Keratinocyte (primary cell): ENCODE measurements at regions not wholly inside any gene's neighbourhood (a gene's known extent, or its start where the extent isn't known, plus 50 kb on each side); places are given as distances from the start of the nearest gene placed in this dataset.

ENCODE experiments used
- DNase-seq: peaks from one replicate; pipeline ENCODE4 v3.0.0-alpha.2; 2011; ENCODE audit warnings: low read depth, missing footprints, low spot score
- FAIRE-seq: peaks from 2 replicates; lab custom pipeline; 2011; peaks lifted over from hg19 to GRCh38; lab: Jason Lieb, UNC
- H2AFZ ChIP-seq: 2 replicates; pipeline ENCODE4 v1.6.0; 2012; ENCODE audit warnings: low read length, control low read depth, inconsistent platforms; ENCODE audit not compliant: control insufficient read depth
- H3K27ac ChIP-seq: 2 replicates; pipeline ENCODE4 v1.5.1; 2011; ENCODE audit warnings: low read length; ENCODE audit not compliant: control insufficient read depth, insufficient read depth
- H3K27me3 ChIP-seq: 3 replicates; pipeline ENCODE4 v1.6.0; 2011; ENCODE audit warnings: low read length; ENCODE audit not compliant: control insufficient read depth, insufficient read depth; ENCODE audit errors: extremely low read depth
- H3K36me3 ChIP-seq, 2 experiments: 2 replicates in 1 of 2; 3 replicates in 1 of 2; pipeline ENCODE4 v1.5.1; 2011; ENCODE audit warnings: low read length in 2 of 2, mild to moderate bottlenecking in 1 of 2; ENCODE audit not compliant: control insufficient read depth in 2 of 2, insufficient read depth in 2 of 2; ENCODE audit errors: extremely low read depth in 1 of 2
- H3K4me1 ChIP-seq: 3 replicates; pipeline ENCODE4 v1.5.1; 2011; ENCODE audit warnings: low read length; ENCODE audit not compliant: control insufficient read depth, insufficient read depth; ENCODE audit errors: extremely low read depth
- H3K4me2 ChIP-seq: 3 replicates; pipeline ENCODE4 v1.6.0; 2011; ENCODE audit warnings: low read depth, low read length; ENCODE audit not compliant: control insufficient read depth, insufficient read depth; ENCODE audit errors: extremely low read depth
- H3K4me3 ChIP-seq, 3 experiments: fragments of 200-600 bp in 1 of 3; sonication (generic) in 1 of 3; 2 replicates in 2 of 3; 3 replicates in 1 of 3; pipeline ENCODE4 v1.5.1; 2011 to 2016; ENCODE audit warnings: low read length in 3 of 3, mild to moderate bottlenecking in 3 of 3, control low read depth in 2 of 3, inconsistent platforms in 1 of 3, low read depth in 1 of 3, mixed read lengths in 1 of 3, mixed run types in 1 of 3, moderate library complexity in 1 of 3; ENCODE audit not compliant: control insufficient read depth in 2 of 3, insufficient read depth in 2 of 3; ENCODE audit errors: extremely low read depth in 1 of 3
- H3K79me2 ChIP-seq: 2 replicates; pipeline ENCODE4 v1.6.0; 2012; ENCODE audit warnings: low read length; ENCODE audit not compliant: control insufficient read depth, insufficient read depth
- H3K9ac ChIP-seq: 3 replicates; pipeline ENCODE4 v1.6.0; 2011; ENCODE audit warnings: low read length; ENCODE audit not compliant: control insufficient read depth, insufficient read depth; ENCODE audit errors: extremely low read depth
- H3K9me1 ChIP-seq: 3 replicates; pipeline ENCODE4 v1.6.0; 2011; ENCODE audit warnings: low read length; ENCODE audit not compliant: control insufficient read depth, insufficient read depth; ENCODE audit errors: extremely low read depth
- H3K9me3 ChIP-seq: 2 replicates; pipeline ENCODE4 v1.5.1; 2012; ENCODE audit warnings: low read depth, low read length; ENCODE audit not compliant: control insufficient read depth
- H4K20me1 ChIP-seq: 3 replicates; pipeline ENCODE4 v1.6.0; 2011; ENCODE audit warnings: low read length; ENCODE audit not compliant: control insufficient read depth, insufficient read depth; ENCODE audit errors: extremely low read depth
- CTCF ChIP-seq, 3 experiments: IDR thresholded peaks in 1 of 3; conservative IDR thresholded peaks in 1 of 3; optimal IDR thresholded peaks in 1 of 3; 2 replicates in 2 of 3; 3 replicates in 1 of 3; pipeline versions ENCODE3 to v1.5.1; 2011; ENCODE audit warnings: low read length in 3 of 3, mild to moderate bottlenecking in 3 of 3, moderate library complexity in 2 of 3, control low read depth in 1 of 3, inconsistent platforms in 1 of 3; ENCODE audit not compliant: insufficient read depth in 2 of 3; ENCODE audit errors: extremely low read depth in 1 of 3
- EZH2 ChIP-seq: IDR thresholded peaks from one replicate; pipeline ENCODE4 v1.6.1; 2012; ENCODE audit warnings: inconsistent platforms, mild to moderate bottlenecking, low read length, moderate library complexity
- dilution Hi-C: fragments of 300-500 bp; cut with MboI; formaldehyde crosslinking; loops from one replicate; pipeline ENCODE4 v1.7.0; 2020; ENCODE audit warnings: low sequenced_read_pairs; ENCODE audit not compliant: extremely low pct_ligation_motif_present

GRCh38 chr11:134794192-134794591 lies 382.1 kb upstream of the B3GAT1 start:
- FAIRE-seq = no peak
- Histone ChIP-seq H3K9me3 (no peaks in the 10 kb centered on the region), H3K9me1 (no peaks in the 10 kb centered on the region), H3K27ac (no peak overlapping the region), H3K27me3 (no peaks in the 10 kb centered on the region), H3K9ac (no peak overlapping the region), H3K4me3 (no peak overlapping the region), H2AFZ (no peak overlapping the region), H3K79me2 (no peaks in the 10 kb centered on the region), H4K20me1 (no peaks in the 10 kb centered on the region), H3K4me1 (no peaks in the 10 kb centered on the region), H3K36me3 (no peaks in the 10 kb centered on the region), H3K4me2 (no peak overlapping the region)
- no peak for DNase-seq
- TF ChIP-seq EZH2 (no peak), CTCF (optimal IDR thresholded peaks at IDR 0.05 in 1 of 3, IDR thresholded peaks at IDR 0.05 in 1 of 3, conservative IDR thresholded peaks at IDR 0.05 in 1 of 3; ENCODE audit: extremely low read depth in 1 of 3, insufficient read depth in 2 of 3, low read length in 3 of 3) (no peak)
- dilution Hi-C loops = no loop called here

GRCh38 chr11:134792677-134793076 lies 380.6 kb upstream of the B3GAT1 start:
- no peaks in the 10 kb centered on the region for H3K27me3 ChIP-seq
- dilution Hi-C loops = no loop called here
- FAIRE-seq = no peak

More at GRCh38 chr11:134792677-134793076, 380.6 kb upstream of the B3GAT1 start:
- no peak overlapping the region for H3K9ac ChIP-seq
- no peak overlapping the region for H3K4me3 ChIP-seq
- no peak overlapping the region for H2AFZ ChIP-seq
- no peak overlapping the region for H3K27ac ChIP-seq
- TF ChIP-seq EZH2 (no peak), CTCF (optimal IDR thresholded peaks at IDR 0.05 in 1 of 3, IDR thresholded peaks at IDR 0.05 in 1 of 3, conservative IDR thresholded peaks at IDR 0.05 in 1 of 3; ENCODE audit: extremely low read depth in 1 of 3, insufficient read depth in 2 of 3, low read length in 3 of 3) (no peak)
- no peak overlapping the region for H3K4me2 ChIP-seq
- no peaks in the 10 kb centered on the region for H3K9me3 ChIP-seq
- no peaks in the 10 kb centered on the region for H3K79me2 ChIP-seq
- DNase-seq = no peak
- no peaks in the 10 kb centered on the region for H3K36me3 ChIP-seq
- H3K4me1 ChIP-seq = no peaks in the 10 kb centered on the region
- no peaks in the 10 kb centered on the region for H4K20me1 ChIP-seq
- no peaks in the 10 kb centered on the region for H3K9me1 ChIP-seq
